Ishikawa (cell line): ENCODE measurements at regions not wholly inside any gene's neighbourhood (a gene's known extent, or its start where the extent isn't known, plus 50 kb on each side); places are given as distances from the start of the nearest gene placed in this dataset.

Experiments
- CEBPB ChIP-seq: IDR thresholded peaks from 2 replicates; pipeline ENCODE4 v1.6.1; 2012
- CREB1 ChIP-seq: IDR thresholded peaks from 2 replicates; pipeline ENCODE4 v1.6.1; 2012; ENCODE audit warnings: low read depth
- EGR1 ChIP-seq: IDR thresholded peaks from 2 replicates; pipeline ENCODE4 v1.6.1; 2012
- EP300 ChIP-seq: IDR thresholded peaks from 2 replicates; pipeline ENCODE4 v1.6.1; 2012; ENCODE audit warnings: borderline replicate concordance
- FOXM1 ChIP-seq: IDR thresholded peaks from 2 replicates; pipeline ENCODE4 v1.6.1; 2012; ENCODE audit warnings: low read depth, borderline replicate concordance
- NFIC ChIP-seq: IDR thresholded peaks from 2 replicates; pipeline ENCODE4 v1.6.1; 2012
- RAD21 ChIP-seq: IDR thresholded peaks from 2 replicates; pipeline ENCODE4 v1.6.1; 2012; ENCODE audit warnings: low read depth
- TAF1 ChIP-seq: IDR thresholded peaks from 2 replicates; pipeline ENCODE4 v1.6.1; 2012; ENCODE audit warnings: low read depth, mild to moderate bottlenecking
- TCF12 ChIP-seq: IDR thresholded peaks from 2 replicates; pipeline ENCODE4 v1.6.1; 2012; ENCODE audit warnings: low read depth
- TEAD4 ChIP-seq: IDR thresholded peaks from 2 replicates; pipeline ENCODE4 v1.6.1; 2012
- YY1 ChIP-seq: IDR thresholded peaks from 2 replicates; pipeline ENCODE4 v1.6.1; 2012; ENCODE audit warnings: low read depth
- ZBTB7A ChIP-seq: IDR thresholded peaks from 2 replicates; pipeline ENCODE4 v1.6.1; 2012; ENCODE audit warnings: low read depth
- TF ChIP-seq, protein P1 (sequence below): IDR thresholded peaks from 2 replicates; pipeline ENCODE4 v1.6.1; 2012
- TF ChIP-seq, protein P2 (sequence below): IDR thresholded peaks from 2 replicates; pipeline ENCODE4 v1.6.1; 2012; ENCODE audit warnings: low read depth, mild to moderate bottlenecking
- TF ChIP-seq, protein P3 (sequence below): IDR thresholded peaks from 2 replicates; pipeline ENCODE4 v1.6.1; 2012

DNA sequence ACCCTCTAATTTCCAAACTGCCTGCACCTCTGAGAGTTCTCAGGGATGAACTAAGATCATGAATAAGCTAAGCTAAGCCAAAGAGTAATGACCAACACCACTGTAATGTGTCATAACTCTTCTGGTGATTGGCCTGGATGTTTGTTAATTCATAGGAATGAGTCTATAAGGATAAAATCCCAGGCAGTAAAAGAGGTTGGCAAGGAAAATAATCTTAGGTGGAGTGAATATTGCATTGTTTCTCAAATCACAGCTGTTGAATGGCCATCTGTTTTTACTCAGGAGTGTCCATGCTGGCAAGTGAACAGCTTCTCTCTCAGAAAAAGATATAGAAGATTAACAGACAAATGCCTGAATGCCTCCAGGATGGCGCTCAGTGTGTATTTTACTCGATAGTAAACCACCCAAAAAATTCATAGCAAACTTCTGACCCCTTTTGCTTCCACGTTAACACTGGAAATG, 60.8 kb upstream of the GLS start:
- TF ChIP-seq EGR1 (no peak), FOXM1 (no peak), NFIC (no peak), YY1 (no peak), TEAD4 (no peak), TCF12 (no peak), ZBTB7A (no peak), CEBPB (no peak), EP300 (no peak)
- TF ChIP-seq, protein P1, sequence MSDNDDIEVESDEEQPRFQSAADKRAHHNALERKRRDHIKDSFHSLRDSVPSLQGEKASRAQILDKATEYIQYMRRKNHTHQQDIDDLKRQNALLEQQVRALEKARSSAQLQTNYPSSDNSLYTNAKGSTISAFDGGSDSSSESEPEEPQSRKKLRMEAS, result no peak
- TF ChIP-seq, protein P2, sequence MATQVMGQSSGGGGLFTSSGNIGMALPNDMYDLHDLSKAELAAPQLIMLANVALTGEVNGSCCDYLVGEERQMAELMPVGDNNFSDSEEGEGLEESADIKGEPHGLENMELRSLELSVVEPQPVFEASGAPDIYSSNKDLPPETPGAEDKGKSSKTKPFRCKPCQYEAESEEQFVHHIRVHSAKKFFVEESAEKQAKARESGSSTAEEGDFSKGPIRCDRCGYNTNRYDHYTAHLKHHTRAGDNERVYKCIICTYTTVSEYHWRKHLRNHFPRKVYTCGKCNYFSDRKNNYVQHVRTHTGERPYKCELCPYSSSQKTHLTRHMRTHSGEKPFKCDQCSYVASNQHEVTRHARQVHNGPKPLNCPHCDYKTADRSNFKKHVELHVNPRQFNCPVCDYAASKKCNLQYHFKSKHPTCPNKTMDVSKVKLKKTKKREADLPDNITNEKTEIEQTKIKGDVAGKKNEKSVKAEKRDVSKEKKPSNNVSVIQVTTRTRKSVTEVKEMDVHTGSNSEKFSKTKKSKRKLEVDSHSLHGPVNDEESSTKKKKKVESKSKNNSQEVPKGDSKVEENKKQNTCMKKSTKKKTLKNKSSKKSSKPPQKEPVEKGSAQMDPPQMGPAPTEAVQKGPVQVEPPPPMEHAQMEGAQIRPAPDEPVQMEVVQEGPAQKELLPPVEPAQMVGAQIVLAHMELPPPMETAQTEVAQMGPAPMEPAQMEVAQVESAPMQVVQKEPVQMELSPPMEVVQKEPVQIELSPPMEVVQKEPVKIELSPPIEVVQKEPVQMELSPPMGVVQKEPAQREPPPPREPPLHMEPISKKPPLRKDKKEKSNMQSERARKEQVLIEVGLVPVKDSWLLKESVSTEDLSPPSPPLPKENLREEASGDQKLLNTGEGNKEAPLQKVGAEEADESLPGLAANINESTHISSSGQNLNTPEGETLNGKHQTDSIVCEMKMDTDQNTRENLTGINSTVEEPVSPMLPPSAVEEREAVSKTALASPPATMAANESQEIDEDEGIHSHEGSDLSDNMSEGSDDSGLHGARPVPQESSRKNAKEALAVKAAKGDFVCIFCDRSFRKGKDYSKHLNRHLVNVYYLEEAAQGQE, result no peak

DNA sequence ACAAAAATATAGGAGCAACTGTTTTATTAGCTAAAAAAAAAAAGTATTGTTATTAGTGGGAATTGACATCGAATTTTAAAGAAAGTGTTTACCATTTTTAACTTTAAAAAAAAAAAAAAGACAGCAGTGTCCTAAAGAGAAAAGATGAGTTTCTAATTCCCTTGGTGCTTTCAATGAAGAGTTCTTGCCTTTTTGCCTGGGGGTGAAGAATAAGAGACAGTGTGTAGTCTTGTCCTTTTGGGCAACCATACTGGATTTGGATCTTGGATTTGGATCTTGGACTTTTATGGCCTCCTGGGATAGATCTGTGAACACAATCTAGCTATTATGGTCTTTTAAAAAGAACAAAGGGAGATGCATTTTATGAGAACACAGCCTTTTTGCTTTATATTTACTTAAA, 60.2 kb upstream of the GLS start:
- TF ChIP-seq FOXM1, result no peak
- TF ChIP-seq, protein P1, result no peak
- TF ChIP-seq, protein P3, sequence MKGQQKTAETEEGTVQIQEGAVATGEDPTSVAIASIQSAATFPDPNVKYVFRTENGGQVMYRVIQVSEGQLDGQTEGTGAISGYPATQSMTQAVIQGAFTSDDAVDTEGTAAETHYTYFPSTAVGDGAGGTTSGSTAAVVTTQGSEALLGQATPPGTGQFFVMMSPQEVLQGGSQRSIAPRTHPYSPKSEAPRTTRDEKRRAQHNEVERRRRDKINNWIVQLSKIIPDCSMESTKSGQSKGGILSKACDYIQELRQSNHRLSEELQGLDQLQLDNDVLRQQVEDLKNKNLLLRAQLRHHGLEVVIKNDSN, result no peak
- no peak for TF ChIP-seq TCF12
- TF ChIP-seq RAD21, result no peak
- TF ChIP-seq TEAD4, result no peak
- TF ChIP-seq CEBPB, result no peak
- no peak for TF ChIP-seq TAF1
- TF ChIP-seq CREB1, result no peak
- TF ChIP-seq ZBTB7A, result no peak
- no peak for TF ChIP-seq EGR1
- TF ChIP-seq YY1, result no peak
- TF ChIP-seq EP300, result no peak
- TF ChIP-seq, protein P2, result no peak

DNA sequence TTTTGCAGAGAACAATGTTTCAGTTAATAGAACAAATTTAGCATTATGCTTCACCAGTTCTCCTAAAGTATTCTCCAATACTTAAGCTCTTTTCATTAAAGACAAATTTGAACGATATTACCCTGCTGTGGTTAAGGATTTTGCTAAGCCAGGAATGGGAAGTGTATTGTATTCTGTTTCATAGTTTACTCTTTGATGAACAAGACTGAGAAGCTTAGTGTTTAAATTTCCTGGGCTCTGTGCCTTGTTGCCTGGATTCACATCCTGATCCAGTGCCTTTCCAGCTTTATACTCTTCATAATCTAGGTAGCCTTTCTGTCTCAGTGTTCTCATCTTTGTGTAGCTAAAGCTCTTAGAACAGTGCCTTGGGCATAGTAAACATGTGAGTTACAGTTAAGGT, 58.6 kb upstream of the GLS start:
- TF ChIP-seq YY1, result no peak
- no peak for TF ChIP-seq NFIC
- no peak for TF ChIP-seq EP300
- TF ChIP-seq, protein P3, result no peak
- TF ChIP-seq FOXM1, result no peak
- no peak for TF ChIP-seq TAF1
- no peak for TF ChIP-seq CREB1

DNA sequence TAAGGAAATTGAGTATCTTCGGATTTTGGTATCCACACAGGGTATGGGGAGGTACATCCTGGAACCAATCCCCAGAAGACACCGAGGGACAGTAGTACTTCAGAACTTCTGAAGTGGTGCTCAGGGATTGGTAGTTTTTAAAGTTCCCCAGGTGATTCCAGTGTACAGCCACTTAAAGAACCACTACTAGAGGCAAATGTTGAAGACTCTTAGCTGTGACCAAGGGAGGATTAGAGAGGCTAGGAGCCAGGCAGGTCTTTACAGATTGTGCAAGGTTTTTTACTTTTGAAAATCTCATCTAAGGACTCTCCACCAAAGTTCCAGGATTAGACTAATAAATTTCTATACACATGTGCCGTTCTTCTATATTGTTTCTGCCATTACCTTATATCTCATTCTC, 52.9 kb upstream of the GLS start:
- no peak for TF ChIP-seq EP300
- no peak for TF ChIP-seq RAD21
- TF ChIP-seq CREB1, result no peak
- no peak for TF ChIP-seq CEBPB
- TF ChIP-seq NFIC, result no peak
- no peak for TF ChIP-seq TEAD4
- TF ChIP-seq, protein P2, result no peak
- TF ChIP-seq YY1, result no peak
- no peak for TF ChIP-seq TCF12
- TF ChIP-seq, protein P1, result no peak
- TF ChIP-seq EGR1, result no peak
- no peak for TF ChIP-seq FOXM1
- TF ChIP-seq TAF1, result no peak
- TF ChIP-seq, protein P3, result no peak
- TF ChIP-seq ZBTB7A, result no peak
